HL-60 (cell line): ENCODE measurements at regions not wholly inside any gene's neighbourhood (a gene's known extent, or its start where the extent isn't known, plus 50 kb on each side); places are given as distances from the start of the nearest gene placed in this dataset.

Source experiments
- DNase-seq, 2 experiments: peaks; one replicate each; pipeline ENCODE4 v3.0.0-alpha.2; 2010 to 2020; ENCODE audit warnings: low read depth in 1 of 2, low spot score in 1 of 2
- H3K27ac ChIP-seq: fragments of 250-450 bp; sonication (Bioruptor Pico); replicated peaks from 2 replicates; pipeline ENCODE4 v1.5.1; 2020; ENCODE audit warnings: mild to moderate bottlenecking, moderate library complexity
- H3K27me3 ChIP-seq: fragments of 250-450 bp; sonication (Bioruptor Pico); 2 replicates; pipeline ENCODE4 v1.5.1; 2021; ENCODE audit warnings: mild to moderate bottlenecking, moderate library complexity; ENCODE audit not compliant: insufficient read depth, poor library complexity, severe bottlenecking
- H3K4me3 ChIP-seq: replicated peaks from 2 replicates; pipeline ENCODE4 v1.5.1; 2011; ENCODE audit warnings: mild to moderate bottlenecking, control low read depth, low read length; ENCODE audit not compliant: insufficient read depth
- CTCF ChIP-seq: IDR thresholded peaks from one replicate; pipeline ENCODE4 v1.5.1; 2011; ENCODE audit warnings: low read length, control low read depth, inconsistent platforms; ENCODE audit not compliant: insufficient read depth
- GABPA ChIP-seq: IDR thresholded peaks from 2 replicates; pipeline ENCODE4 v1.6.1; 2012; ENCODE audit warnings: low read depth
- POLR2AphosphoS5 ChIP-seq: IDR thresholded peaks from 2 replicates; pipeline ENCODE4 v1.6.1; 2012; ENCODE audit warnings: low read depth
- REST ChIP-seq: IDR thresholded peaks from 2 replicates; pipeline ENCODE4 v1.6.1; 2012; ENCODE audit warnings: low read depth; ENCODE audit not compliant: insufficient replicate concordance
- SPI1 ChIP-seq: IDR thresholded peaks from 2 replicates; pipeline ENCODE4 v1.6.1; 2012; ENCODE audit warnings: low read depth, mild to moderate bottlenecking, borderline replicate concordance

GRCh38 chr2:2738684-2739083, 407.6 kb upstream of the MYT1L start:
- no peak for TF ChIP-seq REST
- no peak for TF ChIP-seq POLR2AphosphoS5
- no peak for TF ChIP-seq SPI1
- no peak for TF ChIP-seq CTCF

GRCh38 chr2:2738276-2738675, 407.2 kb upstream of the MYT1L start:
- DNase-seq, result no peak
- Histone ChIP-seq H3K27ac (no peak overlapping the region), H3K27me3 (no peaks in the 10 kb centered on the region), H3K4me3 (no peak overlapping the region)
- TF ChIP-seq SPI1, result no peak
- TF ChIP-seq POLR2AphosphoS5, result no peak
- TF ChIP-seq CTCF, result no peak
- TF ChIP-seq REST, result no peak
- no peak for TF ChIP-seq GABPA

More at GRCh38 chr2:2738684-2739083, 407.6 kb upstream of the MYT1L start:
- Histone ChIP-seq H3K27me3 (no peaks in the 10 kb centered on the region), H3K4me3 (no peak overlapping the region), H3K27ac (no peak overlapping the region)
- no peak for DNase-seq

- Histone ChIP-seq H3K4me3 (no peak overlapping the region), H3K27ac (no peak overlapping the region), H3K27me3 (no peaks in the 10 kb centered on the region)
- TF ChIP-seq SPI1 (no peak), GABPA (no peak), REST (no peak), CTCF (no peak), POLR2AphosphoS5 (no peak)
- no peak for DNase-seq
These were observed 404.0 kb upstream of the MYT1L start for GRCh38 chr2:2735041-2735440.
